Epithelial cell of prostate (primary cell): ENCODE measurements at regions not wholly inside any gene's neighbourhood (a gene's known extent, or its start where the extent isn't known, plus 50 kb on each side); places are given as distances from the start of the nearest gene placed in this dataset.
"Not testable (repeated sequence)": the region's sequence is repeated elsewhere in the genome, so short reads cannot be mapped to it uniquely, and the experiment has no call there.

Experiments used
- DNase-seq: peaks from one replicate; pipeline ENCODE4 v3.0.0-alpha.2; 2011; ENCODE audit warnings: low read depth, low spot score
- H3K27ac ChIP-seq: fragments of 450-650 bp; 2 replicates; pipeline ENCODE4 v1.5.1; 2017; ENCODE audit warnings: mild to moderate bottlenecking

- DNase-seq, H3K27ac ChIP-seq: not testable (repeated sequence)
Measured at GRCh38 chr16:88224131-88224898, 158.4 kb upstream of the ZNF469 start.

GRCh38 chr16:88225640-88226230, 157.0 kb upstream of the ZNF469 start:
- not testable (repeated sequence) for H3K27ac ChIP-seq, DNase-seq

GRCh38 chr16:88226302-88226701, 156.5 kb upstream of the ZNF469 start:
- not testable (repeated sequence) for H3K27ac ChIP-seq, DNase-seq

GRCh38 chr16:88227026-88227721, 155.6 kb upstream of the ZNF469 start:
- DNase-seq, H3K27ac ChIP-seq: not testable (repeated sequence)

- not testable (repeated sequence) for H3K27ac ChIP-seq, DNase-seq
Measured at GRCh38 chr16:88227722-88228482, 154.9 kb upstream of the ZNF469 start.

- not testable (repeated sequence) for H3K27ac ChIP-seq, DNase-seq
Measured at GRCh38 chr16:88228751-88229150, 154.0 kb upstream of the ZNF469 start.

- not testable (repeated sequence) for DNase-seq, H3K27ac ChIP-seq
Measured at GRCh38 chr16:88229710-88230109, 153.0 kb upstream of the ZNF469 start.

- not testable (repeated sequence) for DNase-seq
Measured at GRCh38 chr16:88230276-88230966, 152.3 kb upstream of the ZNF469 start.

GRCh38 chr16:88230967-88231615, 151.7 kb upstream of the ZNF469 start:
- DNase-seq, H3K27ac ChIP-seq: not testable (repeated sequence)

More at GRCh38 chr16:88230276-88230966, 152.3 kb upstream of the ZNF469 start:
- not testable (repeated sequence) for H3K27ac ChIP-seq

- H3K27ac ChIP-seq, DNase-seq: not testable (repeated sequence)
Measured at GRCh38 chr16:88231839-88232238, 150.9 kb upstream of the ZNF469 start.

- not testable (repeated sequence) for DNase-seq, H3K27ac ChIP-seq
Measured at GRCh38 chr16:88232401-88233258, 150.1 kb upstream of the ZNF469 start.

- DNase-seq, H3K27ac ChIP-seq: not testable (repeated sequence)
Measured at GRCh38 chr16:88233621-88234420, 148.9 kb upstream of the ZNF469 start.

GRCh38 chr16:88234421-88235271, 148.1 kb upstream of the ZNF469 start:
- not testable (repeated sequence) for DNase-seq, H3K27ac ChIP-seq

GRCh38 chr16:88235691-88236090, 147.1 kb upstream of the ZNF469 start:
- H3K27ac ChIP-seq, DNase-seq: not testable (repeated sequence)

GRCh38 chr16:88236229-88236628, 146.5 kb upstream of the ZNF469 start:
- H3K27ac ChIP-seq, DNase-seq: not testable (repeated sequence)

- not testable (repeated sequence) for H3K27ac ChIP-seq, DNase-seq
Measured at GRCh38 chr16:88237314-88237713, 145.4 kb upstream of the ZNF469 start.
